SU-DHL-6 (cell line): ENCODE measurements at regions not wholly inside any gene's neighbourhood (a gene's known extent, or its start where the extent isn't known, plus 50 kb on each side); places are given as distances from the start of the nearest gene placed in this dataset.

Source experiments
- CTCF ChIP-seq: fragments of 200-600 bp; sonication (generic); IDR thresholded peaks from one replicate; pipeline ENCODE4 v1.5.1; 2017; ENCODE audit warnings: antibody characterized with exemption, mild to moderate bottlenecking, low read length, moderate library complexity; ENCODE audit not compliant: insufficient read depth, poor library complexity, severe bottlenecking
- EZH2phosphoT487 ChIP-seq: fragments of 200-600 bp; sonication (generic), shearing (Covaris generic); conservative IDR thresholded peaks from 2 replicates; pipeline ENCODE4 v1.6.1; 2018; ENCODE audit warnings: mild to moderate bottlenecking, antibody characterized with exemption, low read length, moderate library complexity, mixed read lengths

GRCh38 chr11:86192519-86193257 lies 51.9 kb upstream of the EED start:
- TF ChIP-seq CTCF (no peak), EZH2phosphoT487 (no peak)
